GM19035 (cell line): ENCODE measurements at regions not wholly inside any gene's neighbourhood (a gene's known extent, or its start where the extent isn't known, plus 50 kb on each side); places are given as distances from the start of the nearest gene placed in this dataset.
"Not testable (repeated sequence)": the region's sequence is repeated elsewhere in the genome, so short reads cannot be mapped to it uniquely, and the experiment has no call there.

Experiments
- ATAC-seq: cut with Tn5 transposase; IDR thresholded peaks from one replicate; pipeline ENCODE4 v1.9.1; 2021; ENCODE audit not compliant: unreplicated experiment

DNA sequence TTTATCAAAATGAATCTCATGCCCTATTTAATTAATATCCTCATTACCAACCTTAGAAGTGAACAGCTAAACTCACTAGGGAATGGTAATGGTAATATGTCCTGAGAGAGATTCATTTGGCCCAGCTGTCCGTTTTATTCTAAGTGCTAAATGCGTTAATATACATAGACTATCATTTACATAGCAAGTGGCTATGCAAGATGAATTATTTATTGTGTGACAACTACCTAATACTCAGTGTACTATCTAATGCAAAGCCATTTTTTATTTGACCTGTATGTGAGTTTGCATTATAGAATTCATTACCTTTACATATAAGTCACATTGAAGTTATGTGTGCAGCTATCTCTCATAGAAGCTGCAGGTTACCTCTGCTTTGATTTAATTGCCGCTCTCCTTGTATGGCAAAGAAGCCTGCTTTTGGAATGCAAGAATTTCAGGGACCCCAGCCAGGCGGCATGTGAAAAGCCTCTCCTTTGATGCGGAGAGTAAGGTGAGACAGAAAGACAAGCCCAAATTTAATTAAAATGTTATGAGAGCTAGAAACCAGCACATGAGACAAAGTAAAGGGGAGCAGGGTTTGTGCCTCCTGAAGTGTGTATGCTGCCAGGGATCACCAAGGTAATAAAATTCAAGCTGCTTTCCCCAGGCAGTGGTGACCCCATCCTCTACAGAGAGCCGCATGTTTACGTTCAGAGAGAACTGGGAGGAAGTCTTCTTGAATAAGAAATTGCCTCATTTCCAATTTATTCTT lies 693.0 kb upstream of the MAP3K7 start:
- ATAC-seq: no peak

DNA sequence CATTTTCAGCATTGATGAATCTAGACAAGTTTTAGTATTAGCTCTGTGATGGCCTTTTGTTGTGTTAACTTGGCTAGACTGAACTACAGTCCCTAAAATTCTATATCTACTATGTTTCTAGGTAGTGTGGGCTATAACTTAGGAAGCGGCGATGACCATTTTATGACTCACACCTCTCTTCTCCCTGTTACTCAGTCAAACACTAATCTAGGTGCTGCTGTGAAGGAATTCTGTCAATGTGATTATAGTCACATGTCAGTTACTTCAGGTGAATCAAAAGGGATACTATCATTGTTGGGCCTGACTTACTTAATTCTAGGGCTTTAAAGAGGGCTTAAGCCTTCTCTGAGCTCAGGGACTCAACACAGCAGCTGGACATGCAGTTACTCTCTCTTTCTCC lies 691.5 kb upstream of the MAP3K7 start:
- ATAC-seq: no peak

DNA sequence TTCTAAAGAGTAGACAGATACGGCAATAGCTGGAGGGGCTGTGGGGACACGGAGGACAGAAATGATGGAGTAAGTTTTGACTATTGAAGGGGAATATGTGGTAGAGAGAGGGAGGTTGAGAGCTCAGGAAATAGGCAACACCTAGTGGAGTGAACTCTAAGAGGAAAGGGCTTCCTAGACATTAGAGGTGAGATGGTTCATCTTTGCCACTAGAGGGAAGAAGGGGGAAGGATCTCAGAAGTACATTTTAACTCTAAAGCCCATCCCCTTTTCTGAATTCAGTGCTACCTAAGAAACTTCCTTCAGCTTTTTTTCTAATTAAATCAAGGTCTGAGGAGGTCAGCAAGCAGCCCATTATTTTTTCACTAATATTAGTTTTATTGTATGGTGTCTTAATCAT lies 689.4 kb upstream of the MAP3K7 start:
- ATAC-seq: no peak

DNA sequence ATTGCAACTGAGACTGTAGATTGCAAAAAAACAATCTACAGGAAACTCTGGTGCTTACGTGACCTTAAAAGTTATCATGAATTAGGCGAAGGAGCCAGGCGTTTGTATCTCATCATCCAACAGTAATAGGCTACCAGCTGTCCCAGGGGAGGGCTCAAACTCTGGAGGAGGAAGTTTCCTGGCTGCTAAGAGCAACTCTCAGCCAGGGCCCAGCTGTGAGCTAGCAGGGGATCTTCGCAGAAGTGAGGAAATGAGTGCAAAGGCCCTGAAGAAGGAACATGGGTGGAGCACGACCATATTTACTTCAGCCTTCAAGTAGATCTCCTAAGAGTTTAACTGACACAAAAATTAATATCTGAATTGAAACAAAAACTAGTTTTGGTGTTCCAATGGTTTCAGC lies 686.9 kb upstream of the MAP3K7 start:
- no peak for ATAC-seq

GRCh38 chr6:91271807-91272206 lies 684.9 kb upstream of the MAP3K7 start:
- no peak for ATAC-seq

DNA sequence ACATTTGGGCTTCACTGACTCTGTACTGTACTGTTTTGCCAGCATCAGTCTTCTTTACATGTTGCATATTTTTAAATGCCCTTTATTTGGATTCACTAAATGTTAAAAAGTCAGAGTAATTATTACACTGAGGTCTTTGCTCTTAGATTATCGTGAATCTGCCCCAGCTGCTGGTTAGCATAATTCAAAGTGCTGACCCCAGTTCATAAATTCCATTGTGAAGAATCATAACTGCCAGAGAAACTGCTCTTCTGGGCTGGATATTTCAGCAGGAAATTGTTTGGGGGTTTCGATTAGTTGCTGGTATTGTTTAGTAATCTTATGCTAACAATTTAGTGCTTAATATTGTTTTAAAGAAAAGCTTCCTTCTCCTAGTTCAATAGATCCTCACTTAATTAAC lies 682.1 kb upstream of the MAP3K7 start:
- ATAC-seq: no peak

DNA sequence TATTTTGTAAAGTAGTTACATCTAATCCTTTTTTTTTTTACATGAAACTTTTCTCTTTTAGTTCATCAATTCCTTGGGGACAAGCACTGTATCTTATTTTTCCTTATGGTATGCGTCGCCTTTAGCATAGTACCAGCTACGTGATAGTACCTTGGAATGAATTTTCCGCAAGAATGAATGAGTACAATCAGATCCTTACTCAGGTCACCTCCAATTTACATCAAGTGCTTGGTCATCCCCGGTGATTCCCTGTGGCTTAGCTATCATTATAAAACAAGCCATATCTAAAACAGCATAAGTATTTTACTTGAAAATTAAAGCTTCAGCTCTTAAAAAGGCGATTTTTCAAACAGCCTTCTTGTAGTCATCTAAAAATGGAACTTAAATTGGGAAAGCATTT lies 680.4 kb upstream of the MAP3K7 start:
- ATAC-seq: no peak

GRCh38 chr6:91266156-91266555 lies 679.3 kb upstream of the MAP3K7 start:
- ATAC-seq: no peak

DNA sequence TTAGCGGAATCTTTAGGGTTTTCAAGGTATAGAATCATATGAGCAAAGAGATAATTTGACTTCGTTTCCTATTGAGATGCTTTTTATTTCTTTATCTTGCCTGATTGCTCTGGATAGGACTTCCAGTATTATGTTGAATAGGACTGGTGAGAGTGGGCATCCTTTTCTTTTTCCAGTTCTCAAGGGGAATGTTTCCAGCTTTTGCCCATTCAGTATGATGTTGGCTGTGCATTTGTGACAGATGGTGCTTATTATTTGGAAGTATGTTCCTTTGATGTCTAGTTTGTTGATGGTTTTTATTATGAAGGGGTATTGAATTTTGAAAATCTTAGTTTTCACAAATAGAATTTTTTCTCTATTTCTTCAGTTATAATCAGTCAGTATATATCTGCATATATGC lies 656.6 kb upstream of the MAP3K7 start:
- no peak for ATAC-seq

- ATAC-seq: no peak
Measured at GRCh38 chr6:91242614-91242949, 655.7 kb upstream of the MAP3K7 start.

- ATAC-seq: no peak
Measured at GRCh38 chr6:91241946-91242613, 655.2 kb upstream of the MAP3K7 start.

DNA sequence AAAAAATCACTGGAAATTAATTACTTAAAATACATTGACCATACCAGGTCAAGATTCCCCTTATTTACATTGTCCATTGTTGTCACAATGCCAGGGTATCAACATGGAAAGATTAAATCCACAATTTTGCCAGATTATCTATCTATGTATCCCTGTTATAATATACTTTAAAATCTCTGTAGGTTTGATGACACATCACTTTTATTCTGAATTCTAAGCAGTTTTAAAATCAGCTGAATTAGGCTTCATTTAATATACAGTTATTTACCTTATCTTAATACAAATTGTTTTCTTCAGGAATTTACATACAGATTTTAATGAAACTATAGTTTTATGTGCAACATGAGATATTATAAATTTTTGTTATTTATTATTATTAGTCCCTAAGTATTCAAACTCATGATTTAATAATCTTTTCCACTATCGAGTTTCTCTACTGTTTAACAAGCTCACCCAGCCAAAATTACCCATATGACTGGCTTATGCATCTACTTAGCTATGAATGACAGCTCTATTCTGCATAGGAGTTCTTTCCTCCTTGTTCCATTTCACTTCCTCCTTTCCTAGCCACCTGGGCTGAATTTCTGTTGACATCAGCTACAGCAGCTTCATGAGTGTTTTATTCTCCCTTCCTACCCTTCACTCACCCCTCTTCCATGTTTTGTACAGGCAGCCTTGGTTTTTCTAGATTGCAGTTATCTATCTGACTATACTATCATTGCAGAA lies 654.2 kb upstream of the MAP3K7 start:
- ATAC-seq: no peak

- ATAC-seq: no peak
Measured at GRCh38 chr6:91221072-91221720, 634.3 kb upstream of the MAP3K7 start.

GRCh38 chr6:91213229-91213901 lies 626.5 kb upstream of the MAP3K7 start:
- no peak for ATAC-seq

GRCh38 chr6:91198588-91199255 lies 611.9 kb upstream of the MAP3K7 start:
- no peak for ATAC-seq

DNA sequence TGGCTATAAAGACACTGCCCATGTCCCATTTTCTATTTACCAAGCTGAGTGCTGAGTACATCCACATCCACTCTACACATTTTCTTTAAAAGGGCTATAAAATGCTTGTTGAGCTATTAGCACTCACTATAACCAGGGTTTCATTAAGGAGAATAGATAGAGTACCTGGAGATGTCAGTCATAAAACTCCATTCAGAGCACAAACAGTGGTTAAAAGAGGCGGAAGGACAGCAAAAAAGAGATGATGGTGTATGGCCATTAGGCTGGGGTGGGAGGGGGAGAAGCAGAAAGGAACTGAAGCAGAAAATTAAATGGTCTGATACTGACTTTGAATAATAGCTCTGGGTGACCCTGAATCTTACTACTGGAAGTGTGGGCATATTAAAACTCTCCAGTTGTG lies 609.9 kb upstream of the MAP3K7 start:
- no peak for ATAC-seq

DNA sequence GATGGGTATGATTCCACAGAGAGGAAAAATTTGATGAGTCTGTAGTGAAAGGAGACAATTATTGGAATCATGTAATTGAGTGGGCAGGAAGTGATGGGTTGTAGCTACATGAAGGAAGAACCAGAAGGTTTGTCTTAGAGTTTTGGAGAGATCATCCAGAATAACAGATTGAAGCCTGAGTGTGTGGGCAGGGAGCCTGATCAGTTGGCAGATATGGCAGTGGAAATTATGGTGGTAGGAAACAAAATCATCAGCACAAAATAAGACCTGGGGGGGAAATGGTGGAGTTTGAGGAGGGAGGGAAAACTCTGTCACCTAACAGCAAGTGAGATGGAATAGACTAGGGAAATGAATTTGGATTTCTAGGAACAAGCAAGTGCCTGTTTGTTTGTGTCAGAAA lies 606.6 kb upstream of the MAP3K7 start:
- ATAC-seq: no peak

GRCh38 chr6:91190041-91190440 lies 603.2 kb upstream of the MAP3K7 start:
- not testable (repeated sequence) for ATAC-seq

DNA sequence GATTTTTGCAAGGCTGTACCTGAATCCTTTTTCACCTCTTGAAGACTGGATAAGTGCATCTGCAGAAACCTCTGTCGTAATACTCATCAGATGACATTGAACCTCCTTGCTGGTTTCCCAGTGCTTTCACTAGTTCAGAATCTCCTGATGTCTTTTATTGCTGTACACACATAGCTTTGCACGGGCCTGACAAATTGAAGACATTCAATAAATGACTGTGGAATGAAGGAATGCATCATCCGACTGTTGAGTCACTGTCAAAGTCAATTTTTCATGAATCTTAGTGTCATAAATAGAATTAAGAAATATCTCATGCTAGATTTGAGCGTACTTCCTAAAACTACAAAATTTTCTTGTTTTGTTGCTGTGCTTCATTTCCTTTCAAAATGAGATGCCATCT lies 598.2 kb upstream of the MAP3K7 start:
- ATAC-seq: no peak

GRCh38 chr6:91181416-91181815 lies 594.5 kb upstream of the MAP3K7 start:
- ATAC-seq: no peak

GRCh38 chr6:91173651-91174050 lies 586.8 kb upstream of the MAP3K7 start:
- ATAC-seq: no peak
